ENCODE measurements at regions not wholly inside any gene's neighbourhood (a gene's known extent, or its start where the extent isn't known, plus 50 kb on each side); places are given as distances from the start of the nearest gene placed in this dataset.

DNA sequence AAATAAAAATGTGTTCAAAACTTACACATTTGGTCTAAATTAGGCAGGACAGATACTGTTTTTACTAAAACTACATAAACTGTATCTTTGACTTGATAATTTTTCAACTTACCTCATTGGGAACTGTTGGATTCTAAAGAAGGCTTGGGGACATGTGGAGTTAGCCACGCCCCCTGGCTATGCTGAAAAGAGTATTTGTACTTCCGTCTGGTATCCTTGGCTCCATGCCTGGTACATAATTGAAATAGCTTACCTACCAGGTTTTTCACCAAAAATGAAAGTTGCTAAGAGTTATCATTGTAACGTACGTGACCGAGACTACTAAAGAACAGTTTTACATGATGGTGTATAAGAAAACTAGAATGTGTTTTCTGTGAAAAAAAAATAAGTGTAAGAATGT is 604.8 kb upstream of the IGFBP3 start:
- DNase-seq: no peak

- DNase-seq: no peak
Measured at GRCh38 chr7:46524350-46524749, 603.3 kb upstream of the IGFBP3 start.

- DNase-seq: no peak
Measured at GRCh38 chr7:46522354-46522906, 601.4 kb upstream of the IGFBP3 start.

- DNase-seq: no peak
Measured at GRCh38 chr7:46518713-46519112, 597.6 kb upstream of the IGFBP3 start.

- DNase-seq: no peak
Measured at GRCh38 chr7:46515844-46516590, 594.9 kb upstream of the IGFBP3 start.

DNA sequence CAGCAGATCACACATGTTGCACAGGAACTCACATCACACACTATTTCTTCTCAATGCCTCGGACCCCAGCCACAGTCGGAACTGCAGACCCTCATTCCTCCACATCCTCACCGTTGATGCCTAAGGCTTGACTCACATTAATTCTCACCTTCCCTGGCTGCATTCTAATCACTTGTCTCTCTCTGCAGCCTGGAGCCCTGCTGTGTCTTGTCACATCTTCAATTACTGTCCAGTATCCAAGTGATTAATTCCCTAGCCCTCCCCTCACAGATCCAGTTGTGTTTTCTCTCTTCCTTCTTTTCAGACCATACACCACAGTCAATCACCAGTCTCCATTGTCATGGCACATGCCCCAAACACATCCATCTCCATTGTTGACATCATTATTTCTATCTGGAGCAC is 592.4 kb upstream of the IGFBP3 start:
- no peak for DNase-seq

DNA sequence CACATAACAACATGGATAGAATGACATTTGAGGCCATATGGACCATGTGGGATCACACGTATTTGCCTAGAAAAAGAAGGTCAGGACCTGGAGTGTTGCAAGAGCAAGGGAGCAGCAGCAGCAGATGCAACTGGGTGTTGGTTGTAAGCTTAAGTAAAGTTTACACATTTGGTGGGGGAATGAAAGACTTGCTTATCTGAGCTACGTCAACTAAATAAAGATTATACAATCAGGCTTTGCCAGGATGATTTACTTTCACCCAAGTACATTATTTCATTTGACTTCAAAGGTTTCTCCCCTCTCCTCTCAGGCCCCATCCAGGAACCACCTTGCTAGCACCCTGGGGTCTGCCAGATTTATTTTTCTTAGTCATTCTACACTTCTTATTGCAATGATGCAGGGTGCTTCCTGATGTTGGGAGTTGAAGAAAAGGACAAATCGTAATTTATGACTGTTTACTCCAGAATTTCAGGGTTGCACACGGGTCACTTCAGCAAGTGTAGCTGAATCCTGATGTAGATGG is 591.9 kb upstream of the IGFBP3 start:
- DNase-seq: no peak

DNA sequence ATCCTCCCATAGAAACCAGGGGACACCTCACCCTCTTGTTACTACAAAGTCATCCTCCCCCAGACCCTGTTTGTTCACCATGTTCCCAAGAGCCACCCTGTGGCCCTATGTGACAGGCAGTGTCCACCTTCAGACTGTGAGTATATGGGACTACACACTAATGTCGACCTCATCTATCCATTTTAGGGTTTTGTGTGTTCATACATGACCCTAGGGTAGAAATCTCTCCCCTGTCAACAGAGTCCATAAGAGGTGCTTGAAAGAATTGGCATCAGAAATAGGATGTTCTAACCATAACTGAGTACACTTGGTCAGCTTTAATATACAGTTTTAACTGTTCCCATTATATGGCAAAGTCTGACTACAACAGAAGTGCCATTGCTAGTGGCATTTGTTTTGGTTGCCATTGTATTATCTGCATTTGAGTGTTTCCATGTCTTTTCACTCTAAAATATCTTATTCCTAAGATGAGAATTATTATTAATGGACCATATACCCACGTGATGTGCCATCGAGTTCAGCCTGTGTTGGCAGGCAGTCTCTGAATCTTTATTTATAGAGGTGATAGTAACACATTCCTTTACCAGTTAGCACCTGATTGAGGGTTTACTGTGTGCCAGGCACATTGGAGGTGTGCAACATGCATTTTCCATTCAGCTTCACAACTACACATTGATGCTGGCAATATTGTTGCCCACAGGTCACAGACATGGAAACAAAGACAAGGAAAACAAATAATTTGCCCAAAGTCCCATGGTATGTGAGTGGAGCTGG is 590.6 kb upstream of the IGFBP3 start:
- no peak for DNase-seq

DNA sequence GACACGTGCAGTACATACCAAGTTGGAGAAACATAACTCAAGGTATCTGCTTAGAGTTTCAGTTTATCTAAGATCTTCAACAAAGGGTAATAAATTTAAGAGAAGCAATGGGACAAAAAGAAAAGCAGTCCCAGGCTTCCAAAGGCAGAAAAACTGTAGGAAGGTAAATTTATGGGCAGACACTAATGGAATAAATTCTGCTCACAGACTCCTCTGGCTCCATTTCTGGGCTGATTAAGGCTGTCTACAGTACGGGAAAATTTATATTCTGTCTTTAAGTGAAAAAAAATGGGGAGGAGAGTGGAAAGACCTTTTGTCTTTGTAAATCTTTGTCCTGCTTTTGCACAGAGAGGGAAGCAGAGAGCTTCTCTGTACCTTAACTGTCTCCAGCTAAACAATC is 587.5 kb upstream of the IGFBP3 start:
- no peak for DNase-seq

- no peak for DNase-seq
Measured at GRCh38 chr7:46507560-46507959, 586.5 kb upstream of the IGFBP3 start.

- DNase-seq: no peak
Measured at GRCh38 chr7:46494441-46494840, 573.4 kb upstream of the IGFBP3 start.

GRCh38 chr7:46494028-46494427 is 573.0 kb upstream of the IGFBP3 start:
- DNase-seq: no peak

DNA sequence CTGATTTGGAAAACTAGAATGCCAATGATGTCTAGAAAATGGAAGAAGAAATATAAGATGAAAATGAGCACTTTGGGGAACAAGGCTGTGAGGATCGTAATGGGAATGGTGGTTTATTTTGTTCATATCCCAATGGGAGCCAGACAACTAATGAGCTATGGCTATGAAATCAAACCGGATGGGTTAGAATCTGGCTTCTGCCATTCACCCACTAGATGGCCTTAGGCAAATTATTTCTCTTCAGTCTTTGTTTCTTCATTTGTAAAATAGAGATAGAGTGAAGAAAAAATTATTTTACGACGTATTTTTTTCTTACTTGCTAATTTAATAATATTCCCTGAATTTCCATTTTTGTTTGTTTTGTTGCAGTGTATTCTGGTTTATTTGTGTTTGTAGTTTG is 572.1 kb upstream of the IGFBP3 start:
- DNase-seq: no peak

- no peak for DNase-seq
Measured at GRCh38 chr7:46492466-46492865, 571.4 kb upstream of the IGFBP3 start.

DNA sequence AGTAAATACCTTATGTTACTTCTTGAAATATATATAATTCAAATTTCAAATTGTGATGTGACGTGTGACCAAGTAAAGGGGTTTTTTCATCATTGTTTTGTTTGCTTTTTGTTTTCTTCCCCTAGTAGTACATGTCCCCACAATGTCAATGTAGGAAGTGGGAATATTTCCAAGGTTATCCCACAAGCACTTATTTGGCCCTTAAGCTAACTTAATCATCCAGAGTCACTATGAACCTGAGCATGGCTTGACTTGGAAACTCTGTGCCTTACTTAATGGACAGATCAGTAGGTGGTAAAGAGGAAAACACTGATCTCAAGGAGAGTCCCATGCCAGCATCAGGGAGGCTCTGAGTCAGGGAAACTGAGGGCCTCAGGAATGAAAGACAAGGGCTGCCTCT is 569.3 kb upstream of the IGFBP3 start:
- DNase-seq: no peak

DNA sequence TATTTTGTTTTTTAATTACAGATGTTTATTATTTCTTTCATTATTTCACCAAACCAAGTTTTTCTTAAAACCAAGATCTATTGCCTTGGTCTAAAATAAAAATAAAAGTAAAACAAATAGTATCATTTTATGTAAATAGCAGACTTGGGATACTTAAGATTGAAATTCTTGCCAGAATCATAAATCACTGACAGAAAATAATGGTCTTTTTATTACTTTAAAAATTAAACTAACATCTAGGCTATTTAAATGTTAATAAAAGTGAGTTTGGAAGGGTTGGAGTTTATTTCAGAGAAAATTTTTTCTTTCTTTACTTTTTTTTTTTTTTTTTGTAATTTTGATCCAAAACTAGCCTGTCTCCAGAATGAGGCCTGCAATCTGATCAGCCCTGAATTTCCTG is 568.0 kb upstream of the IGFBP3 start:
- no peak for DNase-seq

DNA sequence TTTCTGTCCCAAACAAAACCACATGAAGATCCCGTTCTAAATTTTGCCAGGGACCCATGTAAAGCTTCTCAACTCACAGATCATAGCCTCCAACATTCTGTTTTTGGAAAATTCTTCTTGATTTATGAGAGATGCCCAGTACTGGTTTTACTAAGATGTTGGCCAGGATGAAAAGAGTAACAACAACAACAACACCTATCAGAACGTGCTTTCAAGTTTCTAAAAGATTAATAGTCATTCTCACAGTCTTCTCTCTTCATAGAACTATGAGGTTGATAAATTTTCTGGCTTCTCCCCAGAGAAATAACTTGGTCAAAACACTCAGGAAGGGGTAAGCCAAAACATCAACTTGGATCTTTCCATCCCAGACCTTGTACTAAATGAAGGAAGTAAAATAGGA is 567.5 kb upstream of the IGFBP3 start:
- no peak for DNase-seq

DNA sequence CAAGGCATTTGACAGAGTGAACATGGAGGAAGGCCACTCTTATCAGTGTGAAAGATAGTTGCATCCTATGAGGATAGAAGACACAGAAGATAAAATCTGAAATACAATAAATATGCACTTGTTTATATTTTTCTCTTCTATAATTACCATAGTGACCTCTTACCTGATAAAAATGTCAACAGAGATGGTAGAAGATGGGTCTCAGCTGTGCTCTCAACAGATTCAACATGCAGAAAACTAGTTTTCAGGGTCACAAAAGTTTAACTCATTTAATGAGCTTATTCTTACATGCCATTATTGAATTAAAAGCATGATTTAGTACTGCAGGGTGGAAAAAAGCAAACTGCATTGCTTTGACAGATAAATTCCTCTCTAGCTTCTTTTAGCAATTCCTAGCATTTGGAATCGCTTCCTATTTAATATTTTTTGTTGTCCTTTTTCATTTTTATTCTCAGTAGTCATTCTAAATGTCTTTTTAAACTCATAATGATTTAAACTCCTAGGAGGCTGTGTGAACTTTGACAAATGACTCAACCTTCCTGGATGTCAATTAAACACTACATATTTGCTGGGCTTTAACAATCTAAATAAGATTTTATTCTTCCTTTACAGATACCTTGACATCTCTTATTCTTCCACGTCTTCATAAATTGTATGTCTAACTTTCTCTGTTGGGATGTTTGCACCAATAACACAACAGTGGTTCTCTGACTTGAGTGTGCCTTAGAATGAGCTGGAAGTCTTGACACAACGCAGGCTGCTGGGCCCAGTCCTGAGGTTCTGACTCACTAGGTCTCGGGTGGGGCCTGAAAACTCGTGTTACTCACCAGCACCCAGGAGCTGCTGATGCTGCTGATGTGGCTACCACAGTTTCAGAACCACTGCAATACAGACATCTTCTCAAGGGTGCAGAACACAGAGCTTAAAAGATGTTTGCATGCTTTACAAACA is 565.5 kb upstream of the IGFBP3 start:
- DNase-seq: peak; percentile 2

DNA sequence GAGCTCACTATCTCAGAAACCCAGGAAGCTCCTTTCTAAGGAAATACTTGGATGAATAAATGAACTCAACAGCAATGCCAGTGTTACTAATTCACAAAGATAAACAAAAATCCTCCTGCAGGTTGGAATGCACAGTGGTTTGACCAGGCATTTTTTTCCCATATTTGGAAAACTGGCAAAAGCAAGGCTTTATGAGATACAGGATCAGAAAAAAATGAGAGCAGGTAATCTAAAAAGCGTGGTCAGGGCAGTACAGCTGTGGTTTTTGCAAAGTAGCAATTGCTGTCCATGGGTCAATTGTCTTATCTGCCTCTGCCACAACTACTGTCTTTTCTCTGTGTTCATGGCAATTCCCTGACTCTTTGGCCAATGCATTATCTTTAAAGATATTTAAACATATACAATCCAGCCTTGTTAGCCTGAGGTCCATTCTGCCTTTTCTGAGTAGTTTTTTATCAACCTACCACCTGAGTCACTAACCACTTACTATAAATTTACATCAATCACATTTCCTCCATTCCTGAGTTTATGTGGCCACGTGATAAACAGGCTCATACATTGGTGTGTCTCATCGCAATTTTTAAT is 564.5 kb upstream of the IGFBP3 start:
- DNase-seq: no peak

- no peak for DNase-seq
Measured at GRCh38 chr7:46484906-46485305, 563.8 kb upstream of the IGFBP3 start.

GRCh38 chr7:46480619-46481018 is 559.5 kb upstream of the IGFBP3 start:
- no peak for DNase-seq

DNA sequence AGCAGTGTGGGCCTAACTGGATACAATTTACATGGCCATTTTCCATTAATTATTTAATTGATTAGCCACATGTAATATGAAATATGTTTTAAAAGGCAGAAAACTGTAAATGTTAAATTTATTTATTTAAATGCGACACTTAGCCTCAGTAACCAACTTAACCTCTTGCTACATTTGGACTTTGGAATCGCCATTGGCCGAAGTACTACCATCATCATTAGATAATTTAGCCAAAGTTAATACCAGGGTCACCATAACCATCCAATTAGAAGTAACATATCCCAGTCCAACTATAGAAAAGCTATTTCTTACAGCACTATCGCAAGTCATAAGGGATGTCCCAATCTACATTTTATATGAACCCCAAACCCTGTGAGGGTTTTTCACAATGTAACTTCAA is 558.6 kb upstream of the IGFBP3 start:
- no peak for DNase-seq
